ENCODE measurements at regions not wholly inside any gene's neighbourhood (a gene's known extent, or its start where the extent isn't known, plus 50 kb on each side); places are given as distances from the start of the nearest gene placed in this dataset.

DNA sequence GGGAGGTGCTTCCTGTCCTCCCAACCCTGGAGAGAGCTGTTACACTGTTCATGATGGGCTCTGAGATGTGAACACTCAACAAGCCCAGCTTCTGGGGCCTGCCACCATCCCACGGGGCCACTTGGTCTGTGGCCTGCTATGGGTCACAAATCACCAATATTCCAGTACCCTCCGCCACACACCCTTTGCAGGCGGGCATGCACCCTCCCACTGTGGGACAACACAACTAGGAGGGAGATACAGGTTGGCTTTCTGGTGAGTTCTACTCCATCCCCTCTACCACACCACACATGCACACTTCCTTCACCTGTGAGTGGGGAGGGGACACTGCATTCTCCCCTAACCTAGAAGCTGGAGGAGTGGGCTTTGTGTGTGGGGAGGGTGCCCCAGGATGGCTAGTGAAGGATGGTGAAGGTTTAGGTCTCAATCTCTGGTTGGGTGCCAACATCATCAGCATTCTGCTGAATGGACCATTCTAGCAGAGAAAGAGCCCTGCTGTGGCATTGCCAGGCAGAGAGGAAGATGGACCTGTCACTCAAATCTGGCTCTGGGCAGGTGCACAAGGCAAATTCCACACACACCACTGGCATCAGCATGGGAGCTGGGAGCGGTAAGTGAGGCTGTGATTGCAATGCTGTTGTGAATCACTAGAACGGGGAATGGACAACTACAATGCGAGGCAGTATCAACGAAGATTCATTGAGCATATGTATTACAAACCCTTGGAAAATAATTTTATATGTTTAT lies 175.1 kb downstream of the THBS2 start:
- CTCF ChIA-PET = no interaction called here
- no peak for DNase-seq (ENCODE audit: extremely low spot score)
- TF ChIP-seq ARNT (IDR thresholded peaks at IDR 0.05) (no peak), L3MBTL2 (conservative IDR thresholded peaks at IDR 0.05) (no peak), HDGF (IDR thresholded peaks at IDR 0.05; ENCODE audit: borderline replicate concordance) (no peak), LEF1 (IDR thresholded peaks at IDR 0.05; ENCODE audit: borderline replicate concordance) (no peak), BHLHE40 (IDR thresholded peaks at IDR 0.05; ENCODE audit: borderline replicate concordance) (no peak), ZNF384 (IDR thresholded peaks at IDR 0.05) (no peak), NFRKB (IDR thresholded peaks at IDR 0.05) (no peak), SP1 (IDR thresholded peaks at IDR 0.05) (no peak), FOXA1 (IDR thresholded peaks at IDR 0.05) (no peak), FOXK2 (IDR thresholded peaks at IDR 0.05) (no peak), TARDBP (IDR thresholded peaks at IDR 0.05) (no peak), ELF4 (IDR thresholded peaks at IDR 0.05) (no peak), SUZ12 (IDR thresholded peaks at IDR 0.05) (no peak), FOXM1 (IDR thresholded peaks at IDR 0.05; ENCODE audit: borderline replicate concordance) (no peak)
- TF ChIP-seq, protein P1, sequence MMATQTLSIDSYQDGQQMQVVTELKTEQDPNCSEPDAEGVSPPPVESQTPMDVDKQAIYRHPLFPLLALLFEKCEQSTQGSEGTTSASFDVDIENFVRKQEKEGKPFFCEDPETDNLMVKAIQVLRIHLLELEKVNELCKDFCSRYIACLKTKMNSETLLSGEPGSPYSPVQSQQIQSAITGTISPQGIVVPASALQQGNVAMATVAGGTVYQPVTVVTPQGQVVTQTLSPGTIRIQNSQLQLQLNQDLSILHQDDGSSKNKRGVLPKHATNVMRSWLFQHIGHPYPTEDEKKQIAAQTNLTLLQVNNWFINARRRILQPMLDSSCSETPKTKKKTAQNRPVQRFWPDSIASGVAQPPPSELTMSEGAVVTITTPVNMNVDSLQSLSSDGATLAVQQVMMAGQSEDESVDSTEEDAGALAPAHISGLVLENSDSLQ (IDR thresholded peaks at IDR 0.05) = no peak
- POLR2A ChIA-PET = no interaction called here

DNA sequence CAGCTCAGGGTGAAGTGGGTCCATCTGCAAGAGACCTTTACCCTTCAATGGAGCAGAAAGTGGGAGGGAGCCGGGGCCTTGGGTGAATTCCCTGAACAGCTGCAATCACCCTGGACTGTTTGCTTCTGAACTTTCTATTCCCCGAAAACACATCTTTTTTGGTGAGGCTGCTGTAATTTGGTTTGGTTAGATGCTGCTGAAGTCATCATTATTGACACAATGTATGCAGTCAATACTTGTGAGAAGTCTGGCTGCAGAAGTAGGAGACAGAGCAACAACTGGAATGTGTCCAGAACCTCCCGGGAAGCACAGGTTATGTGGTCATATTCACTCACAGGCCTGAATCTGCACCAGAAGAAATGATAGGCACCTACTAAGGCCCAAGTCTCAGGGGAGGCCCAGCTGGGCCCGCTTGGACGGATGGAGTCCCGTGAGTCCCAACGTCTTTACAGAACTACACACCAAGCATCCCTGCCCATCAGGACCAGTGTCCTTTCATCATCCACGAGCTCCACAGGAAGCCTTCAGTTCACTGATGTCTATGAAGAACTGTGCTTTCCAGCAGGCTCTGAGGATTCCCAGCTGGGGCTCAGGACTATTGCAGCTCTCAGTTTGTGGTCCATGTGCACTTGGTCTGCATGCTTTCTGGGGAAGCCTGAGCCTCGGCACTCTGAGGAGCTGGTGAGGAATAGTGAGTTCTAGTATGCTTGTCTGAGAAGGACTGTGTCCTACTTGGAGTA lies 177.6 kb downstream of the THBS2 start:
- TF ChIP-seq, protein P1 (IDR thresholded peaks at IDR 0.05) = no peak
- TF ChIP-seq ELF4 (IDR thresholded peaks at IDR 0.05) (no peak), LEF1 (IDR thresholded peaks at IDR 0.05; ENCODE audit: borderline replicate concordance) (no peak), SUZ12 (IDR thresholded peaks at IDR 0.05) (no peak), FOXA1 (IDR thresholded peaks at IDR 0.05) (no peak), CTBP1 (IDR thresholded peaks at IDR 0.05; ENCODE audit: borderline replicate concordance) (no peak)
- no peak for DNase-seq (ENCODE audit: extremely low spot score)
- ChIA-PET POLR2A (no interaction called here), CTCF (no interaction called here)

DNA sequence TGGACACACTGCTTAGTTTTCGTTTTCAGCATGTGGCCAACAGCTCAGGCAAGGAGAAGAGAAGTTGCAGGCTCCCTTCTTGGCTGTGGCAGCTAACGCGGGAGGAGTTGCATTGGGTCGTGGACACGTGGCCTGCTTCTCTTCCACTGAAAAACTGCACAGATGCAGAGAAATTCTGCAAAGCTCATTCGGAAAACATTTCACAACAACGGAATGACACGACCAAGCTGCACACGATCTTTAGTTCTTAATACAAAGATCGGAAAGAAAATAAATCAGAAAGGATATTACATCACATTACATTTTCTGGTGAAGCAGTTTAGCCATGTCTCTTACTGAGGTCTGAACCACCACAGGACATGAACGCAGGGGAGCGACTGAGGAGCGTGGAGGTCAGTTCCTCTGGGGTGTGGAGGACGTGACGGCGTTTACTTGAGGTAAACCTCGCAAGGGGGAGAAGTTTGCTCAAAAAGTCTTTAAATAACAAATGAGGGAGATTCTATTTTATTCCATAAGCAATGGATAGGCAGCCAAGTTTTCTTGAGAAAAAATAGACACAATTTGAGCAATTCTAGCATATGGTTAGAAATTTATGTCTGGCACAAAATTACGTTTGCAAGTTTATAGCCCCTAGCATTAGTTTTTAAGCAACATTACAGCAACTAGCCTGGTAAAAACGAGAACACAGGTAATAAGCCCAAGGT lies 178.3 kb downstream of the THBS2 start:
- CTCF ChIA-PET = no interaction called here
- no peak for DNase-seq (ENCODE audit: extremely low spot score)
- TF ChIP-seq SUZ12 (IDR thresholded peaks at IDR 0.05) (no peak), FOXM1 (IDR thresholded peaks at IDR 0.05; ENCODE audit: borderline replicate concordance) (no peak), FOXA1 (IDR thresholded peaks at IDR 0.05) (no peak), BHLHE40 (IDR thresholded peaks at IDR 0.05; ENCODE audit: borderline replicate concordance) (no peak), ZNF384 (IDR thresholded peaks at IDR 0.05) (no peak), L3MBTL2 (conservative IDR thresholded peaks at IDR 0.05) (no peak), SP1 (IDR thresholded peaks at IDR 0.05) (no peak), ELF4 (IDR thresholded peaks at IDR 0.05) (no peak), CTBP1 (IDR thresholded peaks at IDR 0.05; ENCODE audit: borderline replicate concordance) (no peak), NFRKB (IDR thresholded peaks at IDR 0.05) (no peak), FOXK2 (IDR thresholded peaks at IDR 0.05) (no peak), HDGF (IDR thresholded peaks at IDR 0.05; ENCODE audit: borderline replicate concordance) (no peak), TARDBP (IDR thresholded peaks at IDR 0.05) (no peak), ARNT (IDR thresholded peaks at IDR 0.05) (no peak), LEF1 (IDR thresholded peaks at IDR 0.05; ENCODE audit: borderline replicate concordance) (no peak)
- TF ChIP-seq, protein P1 (IDR thresholded peaks at IDR 0.05) = no peak
- POLR2A ChIA-PET = no interaction called here

DNA sequence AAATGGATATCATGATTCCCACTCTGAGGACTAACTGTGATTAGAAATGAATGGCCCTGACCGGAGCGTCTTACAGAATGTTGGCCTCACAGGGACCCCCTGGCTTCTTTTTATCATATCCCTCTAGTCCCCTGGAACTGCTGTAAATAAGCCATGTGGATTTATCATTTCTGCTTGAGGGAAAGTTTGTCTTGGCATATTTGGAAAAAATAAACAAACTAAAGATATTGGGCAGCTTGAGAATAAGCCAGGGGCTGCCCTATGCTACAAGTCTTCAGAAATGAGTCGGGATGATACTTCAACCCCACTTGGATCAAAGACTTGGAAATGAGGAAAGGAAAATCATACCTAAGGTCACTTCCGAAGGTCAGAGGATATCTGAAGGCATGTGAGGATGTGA lies 179.1 kb downstream of the THBS2 start:
- no peak for TF ChIP-seq HDGF (IDR thresholded peaks at IDR 0.05; ENCODE audit: borderline replicate concordance)
- no peak for TF ChIP-seq CTBP1 (IDR thresholded peaks at IDR 0.05; ENCODE audit: borderline replicate concordance)
- no peak for TF ChIP-seq ELF4 (IDR thresholded peaks at IDR 0.05)
- TF ChIP-seq BHLHE40 (IDR thresholded peaks at IDR 0.05; ENCODE audit: borderline replicate concordance) = no peak
- TF ChIP-seq SUZ12 (IDR thresholded peaks at IDR 0.05) = no peak
- no peak for TF ChIP-seq FOXM1 (IDR thresholded peaks at IDR 0.05; ENCODE audit: borderline replicate concordance)
- TF ChIP-seq, protein P1 (IDR thresholded peaks at IDR 0.05) = no peak
- TF ChIP-seq ARNT (IDR thresholded peaks at IDR 0.05) = no peak
- POLR2A ChIA-PET = no interaction called here

DNA sequence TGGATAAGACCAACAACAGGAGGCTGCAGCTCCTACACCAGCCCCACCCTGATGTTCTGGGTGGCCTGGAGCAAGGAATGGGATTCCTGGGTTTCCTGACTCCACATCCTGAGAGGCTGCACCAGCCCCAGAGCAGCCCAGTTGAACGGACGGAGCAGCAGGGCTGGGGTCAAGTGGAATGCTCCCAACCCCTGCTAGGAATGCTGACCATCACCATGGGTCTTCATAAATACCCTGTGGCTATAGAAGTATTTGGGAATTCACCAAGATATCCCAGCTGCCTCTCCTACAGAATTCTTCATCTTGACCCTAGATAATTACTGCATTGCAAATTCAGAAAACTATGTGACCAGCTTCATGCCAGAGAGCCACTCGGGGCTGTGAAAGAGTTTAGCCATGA lies 180.3 kb downstream of the THBS2 start:
- ChIA-PET CTCF (no interaction called here), POLR2A (no interaction called here)
- DNase-seq (ENCODE audit: extremely low spot score) = no peak
- TF ChIP-seq NFRKB (IDR thresholded peaks at IDR 0.05) (no peak), HDGF (IDR thresholded peaks at IDR 0.05; ENCODE audit: borderline replicate concordance) (no peak), ZNF384 (IDR thresholded peaks at IDR 0.05) (no peak), SP1 (IDR thresholded peaks at IDR 0.05) (no peak), CTBP1 (IDR thresholded peaks at IDR 0.05; ENCODE audit: borderline replicate concordance) (no peak), TARDBP (IDR thresholded peaks at IDR 0.05) (no peak), SUZ12 (IDR thresholded peaks at IDR 0.05) (no peak), ARNT (IDR thresholded peaks at IDR 0.05) (no peak)

More for the DNA sequence above, 179.1 kb downstream of the THBS2 start:
- no peak for DNase-seq (ENCODE audit: extremely low spot score)
- CTCF ChIA-PET = no interaction called here
